Fibroblast of lung (primary cell): ENCODE measurements at regions not wholly inside any gene's neighbourhood (a gene's known extent, or its start where the extent isn't known, plus 50 kb on each side); places are given as distances from the start of the nearest gene placed in this dataset.

Experiments used
- CTCF ChIP-seq, 2 donors: IDR thresholded peaks in 1 of 2; conservative IDR thresholded peaks in 1 of 2; 1 replicate in 1 of 2; 2 replicates in 1 of 2; pipeline ENCODE4 v1.5.1; 2011 to 2012; ENCODE audit warnings: low read length in 2 of 2, control low read depth in 1 of 2, inconsistent platforms in 1 of 2, low read depth in 1 of 2, mild to moderate bottlenecking in 1 of 2
- EZH2 ChIP-seq: IDR thresholded peaks from 2 replicates; pipeline ENCODE4 v1.5.1; 2012; ENCODE audit warnings: low read length, control low read depth, mild to moderate bottlenecking; ENCODE audit errors: missing control alignments

DNA sequence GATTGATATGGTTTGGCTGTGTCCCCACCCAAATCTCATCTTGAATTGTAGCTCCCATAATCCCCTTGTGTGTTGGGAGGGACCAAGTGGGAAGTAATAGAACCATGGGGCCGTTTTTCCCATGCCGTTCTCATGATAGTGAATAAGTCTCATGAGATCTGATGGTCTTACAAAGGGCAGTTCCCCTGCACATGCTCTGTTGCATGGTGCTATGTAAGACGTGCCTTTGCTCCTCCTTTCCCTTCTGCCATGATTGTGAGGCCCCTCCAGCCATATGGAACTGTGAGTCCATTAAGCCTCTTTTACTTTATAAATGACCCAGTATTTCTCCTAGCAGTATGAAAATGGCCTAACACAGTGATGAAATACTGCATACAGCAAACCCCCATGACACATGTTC, 84.8 kb upstream of the SELENOP start:
- no peak for TF ChIP-seq CTCF (conservative IDR thresholded peaks at IDR 0.05 in 1 of 2, IDR thresholded peaks at IDR 0.05 in 1 of 2; ENCODE audit: low read depth in 1 of 2, low read length in 2 of 2)
- no peak for TF ChIP-seq EZH2
